ENCODE measurements at regions not wholly inside any gene's neighbourhood (a gene's known extent, or its start where the extent isn't known, plus 50 kb on each side); places are given as distances from the start of the nearest gene placed in this dataset.

DNA sequence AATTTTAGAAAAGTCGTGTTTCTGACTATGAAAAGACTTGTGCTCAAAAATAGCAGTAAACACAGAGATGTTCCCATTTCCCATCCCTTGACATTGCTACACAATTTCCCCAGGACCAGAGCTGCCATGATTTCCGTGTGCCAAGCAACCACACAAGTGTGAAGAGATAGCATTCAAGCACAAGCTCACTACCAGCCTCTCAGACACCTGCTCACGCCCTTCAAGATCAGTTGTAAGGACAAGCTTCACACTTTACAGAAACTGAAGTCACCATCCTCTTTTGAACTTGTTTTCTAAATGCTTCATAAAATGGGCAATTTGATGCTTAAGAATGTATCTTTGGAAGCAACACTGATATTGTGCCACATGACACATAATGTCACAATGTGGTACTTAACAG is 333.1 kb downstream of the CAAP1 start:
- H3K27ac Mint-ChIP-seq, result no peak overlapping the region
- no peak overlapping the region for H3K4me3 Mint-ChIP-seq
- no peaks in the 10 kb centered on the region for H3K36me3 Mint-ChIP-seq
- no peaks in the 10 kb centered on the region for H3K4me1 Mint-ChIP-seq (ENCODE audit: unreplicated experiment)
- no peaks in the 10 kb centered on the region for H3K27me3 Mint-ChIP-seq
- no peak for DNase-seq (ENCODE audit: extremely low spot score, unreplicated experiment)
- H3K9me3 Mint-ChIP-seq, result no peaks in the 10 kb centered on the region
- TF ChIP-seq, protein P1, sequence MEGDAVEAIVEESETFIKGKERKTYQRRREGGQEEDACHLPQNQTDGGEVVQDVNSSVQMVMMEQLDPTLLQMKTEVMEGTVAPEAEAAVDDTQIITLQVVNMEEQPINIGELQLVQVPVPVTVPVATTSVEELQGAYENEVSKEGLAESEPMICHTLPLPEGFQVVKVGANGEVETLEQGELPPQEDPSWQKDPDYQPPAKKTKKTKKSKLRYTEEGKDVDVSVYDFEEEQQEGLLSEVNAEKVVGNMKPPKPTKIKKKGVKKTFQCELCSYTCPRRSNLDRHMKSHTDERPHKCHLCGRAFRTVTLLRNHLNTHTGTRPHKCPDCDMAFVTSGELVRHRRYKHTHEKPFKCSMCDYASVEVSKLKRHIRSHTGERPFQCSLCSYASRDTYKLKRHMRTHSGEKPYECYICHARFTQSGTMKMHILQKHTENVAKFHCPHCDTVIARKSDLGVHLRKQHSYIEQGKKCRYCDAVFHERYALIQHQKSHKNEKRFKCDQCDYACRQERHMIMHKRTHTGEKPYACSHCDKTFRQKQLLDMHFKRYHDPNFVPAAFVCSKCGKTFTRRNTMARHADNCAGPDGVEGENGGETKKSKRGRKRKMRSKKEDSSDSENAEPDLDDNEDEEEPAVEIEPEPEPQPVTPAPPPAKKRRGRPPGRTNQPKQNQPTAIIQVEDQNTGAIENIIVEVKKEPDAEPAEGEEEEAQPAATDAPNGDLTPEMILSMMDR (conservative IDR thresholded peaks at IDR 0.05), result no peak

DNA sequence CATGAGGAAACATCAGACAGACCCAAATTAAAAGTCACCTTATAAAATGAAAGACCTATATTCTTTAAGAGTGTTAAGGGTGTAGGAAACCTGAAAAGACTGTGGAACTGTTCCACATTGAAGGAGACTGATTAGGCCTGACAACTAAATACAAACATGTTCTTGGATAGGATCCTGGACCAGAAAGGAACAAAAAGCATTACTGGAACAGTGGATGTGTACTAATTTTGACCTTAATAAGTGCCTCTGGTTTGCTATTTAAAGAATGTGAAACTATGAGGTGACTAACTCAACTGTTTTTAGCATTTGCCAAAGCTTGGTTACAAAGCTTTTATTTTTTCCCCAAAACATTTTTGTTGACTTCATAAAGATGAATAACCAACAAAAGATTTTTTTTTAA is 340.6 kb downstream of the CAAP1 start:
- no peak overlapping the region for H3K4me3 Mint-ChIP-seq
- no peaks in the 10 kb centered on the region for H3K9me3 Mint-ChIP-seq

DNA sequence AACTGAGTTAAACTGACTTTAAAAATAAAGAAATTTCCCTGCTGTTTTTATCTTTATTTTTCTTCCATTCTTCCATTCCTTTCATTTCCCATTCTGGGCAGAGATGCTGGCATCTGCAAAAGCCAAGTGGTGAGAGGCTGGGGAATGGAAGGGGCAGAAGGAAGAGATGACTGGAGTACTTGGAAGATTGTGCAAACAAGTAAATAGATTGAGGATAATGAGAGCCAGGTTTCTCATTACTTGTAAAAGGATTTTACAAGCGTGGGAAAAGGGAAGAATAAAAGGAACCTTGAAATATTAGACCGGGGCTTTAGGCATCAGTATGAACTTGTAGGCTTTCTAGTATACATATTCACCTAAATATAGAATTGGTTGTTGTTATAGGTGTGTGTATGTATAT is 341.2 kb downstream of the CAAP1 start:
- H3K36me3 Mint-ChIP-seq, result no peaks in the 10 kb centered on the region
- no peaks in the 10 kb centered on the region for H3K9me3 Mint-ChIP-seq
- H3K27ac Mint-ChIP-seq, result no peak overlapping the region
- H3K27me3 Mint-ChIP-seq, result no peaks in the 10 kb centered on the region
- H3K4me3 Mint-ChIP-seq, result no peak overlapping the region
- DNase-seq (ENCODE audit: extremely low spot score, unreplicated experiment), result no peak
- TF ChIP-seq, protein P1 (conservative IDR thresholded peaks at IDR 0.05), result no peak
- no peaks in the 10 kb centered on the region for H3K4me1 Mint-ChIP-seq (ENCODE audit: unreplicated experiment)

More for the DNA sequence above, 340.6 kb downstream of the CAAP1 start:
- no peak overlapping the region for H3K27ac Mint-ChIP-seq
- TF ChIP-seq, protein P1 (conservative IDR thresholded peaks at IDR 0.05), result no peak
- no peaks in the 10 kb centered on the region for H3K27me3 Mint-ChIP-seq
- no peaks in the 10 kb centered on the region for H3K36me3 Mint-ChIP-seq
- DNase-seq (ENCODE audit: extremely low spot score, unreplicated experiment), result no peak
- no peaks in the 10 kb centered on the region for H3K4me1 Mint-ChIP-seq (ENCODE audit: unreplicated experiment)

DNA sequence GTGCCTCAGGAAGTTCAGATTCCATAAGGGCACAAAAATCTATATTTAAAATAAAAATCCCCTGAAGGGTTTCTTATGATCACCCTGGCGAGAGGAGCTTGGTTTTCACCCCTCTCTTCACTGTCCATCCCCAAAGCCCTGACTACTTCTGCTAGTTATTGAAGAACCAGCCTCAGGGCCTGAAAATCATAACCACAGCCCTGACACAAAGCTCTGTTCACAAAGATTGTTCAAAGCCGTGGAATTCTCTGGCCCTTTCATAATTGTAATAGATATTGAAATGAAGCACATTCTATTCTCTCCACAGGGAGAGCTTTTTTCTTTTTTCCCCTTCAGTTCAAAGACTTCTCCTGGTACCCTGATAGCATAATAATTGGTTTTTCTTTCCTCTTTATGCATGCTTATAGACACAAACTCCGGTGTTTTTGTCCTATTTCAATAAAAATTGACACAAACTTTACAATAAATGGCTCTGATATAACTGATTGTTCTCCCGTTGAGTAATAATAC is 343.8 kb downstream of the CAAP1 start:
- no peak overlapping the region for H3K4me3 Mint-ChIP-seq
- no peaks in the 10 kb centered on the region for H3K36me3 Mint-ChIP-seq
- no peaks in the 10 kb centered on the region for H3K27me3 Mint-ChIP-seq
- no peak overlapping the region for H3K27ac Mint-ChIP-seq
- TF ChIP-seq, protein P1 (conservative IDR thresholded peaks at IDR 0.05), result no peak
- H3K4me1 Mint-ChIP-seq (ENCODE audit: unreplicated experiment), result no peaks in the 10 kb centered on the region
- no peak for DNase-seq (ENCODE audit: extremely low spot score, unreplicated experiment)
- H3K9me3 Mint-ChIP-seq, result no peaks in the 10 kb centered on the region

DNA sequence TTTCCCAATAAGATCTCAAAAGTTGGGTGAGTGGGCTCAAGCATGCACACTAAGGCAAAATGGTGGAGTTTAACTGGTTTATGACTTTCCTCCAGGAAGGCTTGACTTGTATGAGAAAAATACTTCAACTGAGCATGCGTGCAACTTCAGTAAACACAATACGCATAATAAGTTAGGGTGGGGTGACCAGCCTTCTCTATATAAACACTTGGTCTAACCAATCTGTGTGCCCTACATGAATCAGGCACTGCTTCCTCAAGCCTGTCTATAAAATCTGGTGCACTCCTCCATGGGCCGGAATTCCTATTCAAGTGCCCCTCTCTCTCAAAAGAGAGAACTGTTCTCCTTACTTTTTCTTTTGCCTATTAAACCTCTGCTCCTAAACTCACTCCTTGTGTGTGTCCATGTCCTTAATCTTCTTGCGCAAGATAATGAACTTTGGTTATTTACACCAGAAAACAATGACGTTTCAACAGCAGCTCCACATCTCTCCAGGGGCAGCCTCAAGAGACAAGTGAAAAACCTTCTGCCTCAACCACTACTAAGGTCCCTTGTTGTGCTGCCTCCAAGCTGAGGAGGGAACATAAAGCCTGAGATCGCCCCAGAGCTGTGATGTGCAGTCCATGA is 352.6 kb downstream of the CAAP1 start:
- Mint-ChIP-seq H3K4me3 (no peak overlapping the region), H3K27me3 (peaks cover 8% of the 10 kb centered on the region), H3K9me3 (no peaks in the 10 kb centered on the region), H3K36me3 (no peaks in the 10 kb centered on the region), H3K4me1 (ENCODE audit: unreplicated experiment) (no peaks in the 10 kb centered on the region), H3K27ac (no peak overlapping the region)
- TF ChIP-seq, protein P1 (conservative IDR thresholded peaks at IDR 0.05), result no peak
- DNase-seq (ENCODE audit: extremely low spot score, unreplicated experiment), result no peak
